Immature natural killer cell (primary cell): ENCODE measurements at regions not wholly inside any gene's neighbourhood (a gene's known extent, or its start where the extent isn't known, plus 50 kb on each side); places are given as distances from the start of the nearest gene placed in this dataset.

Source experiments
- DNase-seq, 3 donors: peaks; one replicate each; pipeline ENCODE4 v3.0.0; 2022; ENCODE audit warnings: mixed read lengths in 1 of 3
- H3K27ac Mint-ChIP-seq, 6 donors: one replicate each; pipeline ENCODE4 v1.8.0; 2020; ENCODE audit warnings: mixed read lengths in 6 of 6, mild to moderate bottlenecking in 5 of 6, inconsistent platforms in 4 of 6, moderate library complexity in 3 of 6
- H3K27me3 Mint-ChIP-seq, 3 donors: one replicate each; pipeline ENCODE4 v1.8.0; 2020 to 2021; ENCODE audit warnings: low read depth in 3 of 3, mild to moderate bottlenecking in 3 of 3, mixed read lengths in 3 of 3, moderate library complexity in 3 of 3, inconsistent platforms in 1 of 3
- H3K36me3 Mint-ChIP-seq, 3 donors: one replicate each; pipeline ENCODE4 v1.8.0; 2020; ENCODE audit warnings: mixed read lengths in 3 of 3, inconsistent platforms in 2 of 3, mild to moderate bottlenecking in 2 of 3
- H3K4me1 Mint-ChIP-seq, 2 donors: one replicate each; pipeline ENCODE4 v1.8.0; 2020; ENCODE audit warnings: inconsistent platforms in 2 of 2, mild to moderate bottlenecking in 2 of 2, mixed read lengths in 2 of 2, moderate library complexity in 1 of 2
- H3K4me3 Mint-ChIP-seq, 5 donors: one replicate each; pipeline ENCODE4 v1.8.0; 2020; ENCODE audit warnings: mild to moderate bottlenecking in 5 of 5, mixed read lengths in 5 of 5, inconsistent platforms in 3 of 5, moderate library complexity in 3 of 5
- H3K9me3 Mint-ChIP-seq, 6 donors: one replicate each; pipeline ENCODE4 v1.8.0; 2020; ENCODE audit warnings: mild to moderate bottlenecking in 6 of 6, mixed read lengths in 6 of 6, inconsistent platforms in 4 of 6, moderate library complexity in 3 of 6

DNA sequence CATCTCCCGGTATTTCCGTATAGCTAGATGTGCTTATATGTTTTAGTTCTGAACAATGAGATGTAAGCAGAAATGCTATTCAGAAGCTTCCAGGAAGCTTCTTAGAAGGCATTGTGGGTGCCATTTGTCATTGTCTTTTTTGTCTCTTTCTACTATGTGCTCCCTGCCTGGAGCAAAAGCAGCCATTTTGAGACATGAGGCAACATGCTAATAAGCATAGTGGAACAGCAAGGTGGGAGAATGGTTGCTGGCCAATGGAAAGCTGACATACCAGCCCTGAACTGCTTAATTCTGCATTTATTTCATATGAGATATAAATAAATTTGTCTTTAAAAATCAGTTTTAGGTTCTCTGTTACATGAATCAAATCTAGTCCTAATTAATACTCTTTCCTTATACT lies 299.7 kb downstream of the LMO7 start:
- no peaks in the 10 kb centered on the region for H3K36me3 Mint-ChIP-seq
- no peak overlapping the region for H3K4me3 Mint-ChIP-seq
- peaks cover 0 to 2% (median 0%) of the 10 kb centered on the region in 3 donors for H3K27me3 Mint-ChIP-seq
- peaks cover 0 to 5% (median 0%) of the 10 kb centered on the region in 6 donors for H3K9me3 Mint-ChIP-seq
- DNase-seq = no peak
- H3K27ac Mint-ChIP-seq = no peak overlapping the region
- no peaks in the 10 kb centered on the region for H3K4me1 Mint-ChIP-seq

DNA sequence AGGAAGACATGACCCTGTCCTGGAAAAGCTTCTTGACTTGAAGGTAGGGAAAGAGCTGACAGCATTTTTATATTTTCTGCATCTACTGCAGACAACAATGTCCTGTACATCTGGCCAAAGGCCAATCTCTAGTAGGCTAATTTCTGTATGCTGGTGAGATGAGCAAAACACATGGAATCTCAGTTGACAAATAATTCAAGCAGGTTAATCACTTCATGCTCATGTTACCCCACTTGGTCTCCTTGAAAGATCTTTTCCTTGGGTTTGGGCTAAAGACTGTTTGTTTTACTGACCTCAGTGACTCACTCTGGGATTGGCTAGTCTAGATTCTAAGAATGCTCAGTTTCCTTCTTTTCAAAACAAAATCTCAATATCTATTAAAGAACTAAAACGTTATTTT lies 298.8 kb downstream of the LMO7 start:
- Mint-ChIP-seq H3K27me3 (peaks cover 0 to 2% (median 0%) of the 10 kb centered on the region in 3 donors), H3K27ac (no peak overlapping the region), H3K36me3 (no peaks in the 10 kb centered on the region), H3K4me1 (no peaks in the 10 kb centered on the region), H3K9me3 (peaks cover 0 to 2% (median 0%) of the 10 kb centered on the region in 6 donors), H3K4me3 (no peak overlapping the region)
- no peak for DNase-seq

DNA sequence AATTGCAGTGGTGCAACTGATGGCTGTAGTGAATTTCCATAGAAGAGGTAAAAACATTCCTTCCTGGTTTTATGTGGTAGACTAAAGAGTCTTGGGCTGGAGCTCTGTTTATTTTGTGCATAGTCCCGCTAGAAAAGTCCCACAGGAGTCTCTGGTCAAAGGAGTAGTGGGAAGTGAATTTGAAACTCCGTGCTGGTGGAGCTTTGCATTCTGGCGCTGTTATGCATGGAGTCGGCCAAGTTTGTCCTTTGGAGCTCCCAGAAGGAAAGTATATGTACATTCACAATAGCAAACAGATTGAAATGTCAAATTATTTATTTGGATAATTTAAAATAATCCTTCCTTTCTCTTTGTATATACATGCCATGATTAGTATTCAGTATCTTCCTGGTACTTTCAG lies 296.5 kb downstream of the LMO7 start:
- no peaks in the 10 kb centered on the region for H3K4me1 Mint-ChIP-seq
- H3K27ac Mint-ChIP-seq = no peak overlapping the region
- no peaks in the 10 kb centered on the region for H3K27me3 Mint-ChIP-seq
- H3K36me3 Mint-ChIP-seq = no peaks in the 10 kb centered on the region
- H3K4me3 Mint-ChIP-seq = no peak overlapping the region
- H3K9me3 Mint-ChIP-seq = peaks cover 0 to 2% (median 0%) of the 10 kb centered on the region in 6 donors
- no peak for DNase-seq

DNA sequence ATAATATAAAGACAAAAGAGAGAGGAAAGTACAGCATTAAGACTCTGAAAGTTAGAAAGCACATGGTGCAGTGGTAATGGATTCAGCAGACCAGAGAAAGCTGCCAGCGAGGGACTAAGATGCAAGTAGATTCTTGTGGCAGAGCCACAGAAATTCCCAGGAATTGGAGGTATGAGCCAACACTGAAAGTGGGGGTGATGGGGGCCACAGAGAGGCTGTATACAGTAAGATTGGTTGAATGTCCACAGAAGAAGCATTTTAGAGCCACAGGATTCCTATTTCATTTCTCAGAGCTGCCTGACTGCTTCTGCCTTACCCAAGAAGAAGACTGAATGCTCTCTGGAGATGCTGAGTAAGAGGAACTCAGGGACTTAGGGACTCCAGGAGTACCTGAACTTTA lies 295.0 kb downstream of the LMO7 start:
- Mint-ChIP-seq H3K4me1 (no peaks in the 10 kb centered on the region), H3K4me3 (no peak overlapping the region), H3K27ac (no peak overlapping the region), H3K9me3 (peaks cover 0 to 4% (median 0%) of the 10 kb centered on the region in 6 donors), H3K27me3 (no peaks in the 10 kb centered on the region), H3K36me3 (no peaks in the 10 kb centered on the region)
- DNase-seq = no peak

DNA sequence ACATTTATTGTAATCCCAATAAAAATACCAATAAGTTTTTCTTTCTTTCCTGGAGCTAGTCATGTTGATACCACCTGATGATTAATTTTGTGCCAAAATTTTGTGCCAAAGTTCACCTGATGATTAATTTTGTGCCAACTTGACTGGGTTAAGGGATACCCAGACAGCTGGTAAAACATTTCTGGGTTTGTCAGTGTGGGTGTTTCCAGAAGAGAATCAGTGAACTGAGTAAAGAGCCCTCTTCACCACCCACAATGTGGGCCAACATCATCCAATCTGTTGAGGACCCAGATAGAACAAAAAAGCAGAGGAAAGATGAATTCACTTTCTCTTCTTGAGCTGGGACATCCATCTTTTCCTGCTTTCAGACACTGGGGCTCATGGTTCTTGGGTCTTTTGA lies 292.9 kb downstream of the LMO7 start:
- Mint-ChIP-seq H3K36me3 (no peaks in the 10 kb centered on the region), H3K4me3 (no peak overlapping the region), H3K27me3 (peaks cover 0 to 3% (median 0%) of the 10 kb centered on the region in 3 donors), H3K4me1 (no peaks in the 10 kb centered on the region), H3K27ac (no peak overlapping the region), H3K9me3 (peaks cover 0 to 4% (median 0%) of the 10 kb centered on the region in 6 donors)
- no peak for DNase-seq

DNA sequence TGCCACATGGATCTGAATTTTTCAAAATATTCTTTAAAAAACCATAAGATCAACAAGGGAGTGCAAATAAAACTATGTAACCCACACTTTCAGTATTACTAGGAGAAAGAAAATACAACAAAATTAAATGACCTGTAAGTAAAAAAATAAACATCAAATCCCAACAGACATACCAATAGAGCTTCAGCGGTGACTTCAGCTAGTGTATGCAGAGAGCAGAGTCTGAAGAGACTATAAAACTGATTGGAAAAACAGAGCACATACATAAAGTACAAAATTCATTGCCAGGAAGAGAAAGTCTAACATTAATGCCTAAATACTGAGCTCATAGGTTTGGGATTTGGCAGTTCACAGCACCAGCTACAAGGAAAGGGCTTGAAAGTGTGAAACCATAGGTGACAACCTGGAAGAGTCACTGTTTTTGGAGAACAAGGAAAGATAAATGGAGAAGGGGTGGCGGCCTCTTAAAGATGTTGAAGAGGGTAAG lies 291.1 kb downstream of the LMO7 start:
- no peaks in the 10 kb centered on the region for H3K36me3 Mint-ChIP-seq
- peaks cover 0 to 3% (median 0%) of the 10 kb centered on the region in 6 donors for H3K9me3 Mint-ChIP-seq
- H3K4me1 Mint-ChIP-seq = no peaks in the 10 kb centered on the region
- DNase-seq = no peak
- peaks cover 0 to 7% (median 0%) of the 10 kb centered on the region in 3 donors for H3K27me3 Mint-ChIP-seq
- no peak overlapping the region for H3K4me3 Mint-ChIP-seq
- no peak overlapping the region for H3K27ac Mint-ChIP-seq

DNA sequence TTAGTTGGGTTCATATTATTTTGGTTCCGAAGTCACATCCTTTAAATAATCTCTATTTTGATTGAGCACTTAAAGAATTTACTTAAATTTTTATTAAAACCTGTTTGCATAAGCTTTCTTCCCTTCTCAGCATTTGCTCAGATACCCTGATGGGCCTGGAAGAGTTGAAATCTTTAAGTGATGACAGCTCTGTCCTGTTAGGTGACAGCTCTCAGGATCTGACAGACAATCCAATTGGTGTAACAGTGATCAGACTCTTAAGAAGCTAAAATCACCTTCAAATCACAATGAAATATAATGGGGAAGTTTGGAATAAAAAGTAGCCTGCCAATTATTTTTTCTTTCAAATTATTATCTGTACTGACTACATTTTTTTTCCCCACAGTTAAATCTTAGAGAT lies 284.4 kb downstream of the LMO7 start:
- no peak overlapping the region for H3K4me3 Mint-ChIP-seq
- peaks cover 0 to 7% (median 2%) of the 10 kb centered on the region in 3 donors for H3K27me3 Mint-ChIP-seq
- no peaks in the 10 kb centered on the region for H3K9me3 Mint-ChIP-seq
- DNase-seq = no peak
- no peaks in the 10 kb centered on the region for H3K36me3 Mint-ChIP-seq
- no peak overlapping the region for H3K27ac Mint-ChIP-seq
- H3K4me1 Mint-ChIP-seq = no peaks in the 10 kb centered on the region

DNA sequence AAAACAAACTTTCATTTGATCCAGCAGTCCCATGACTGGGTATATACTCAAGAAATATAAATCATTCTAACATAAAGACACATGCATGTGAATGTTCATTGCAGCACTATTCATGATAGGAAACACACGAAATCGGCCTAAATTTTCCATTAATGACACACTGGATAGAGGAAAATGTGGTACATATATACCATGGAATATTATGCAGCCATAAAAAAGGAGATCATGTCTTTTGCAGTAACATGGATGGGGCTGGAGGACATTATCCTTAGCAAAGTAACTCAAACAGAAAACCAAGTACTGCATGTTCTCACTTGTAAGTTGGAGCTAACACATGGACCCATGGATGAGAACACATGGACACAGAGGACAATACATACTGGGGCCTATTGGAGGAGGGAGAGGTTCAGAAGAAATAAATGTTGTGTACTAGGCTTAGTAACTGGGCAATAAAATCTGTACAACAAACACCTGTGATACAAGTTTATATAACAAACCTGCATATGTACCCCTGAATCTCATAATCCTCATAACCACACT lies 283.6 kb downstream of the LMO7 start:
- no peaks in the 10 kb centered on the region for H3K9me3 Mint-ChIP-seq
- no peak overlapping the region for H3K27ac Mint-ChIP-seq
- H3K4me3 Mint-ChIP-seq = no peak overlapping the region
- no peaks in the 10 kb centered on the region for H3K4me1 Mint-ChIP-seq
- H3K36me3 Mint-ChIP-seq = no peaks in the 10 kb centered on the region
- peaks cover 0 to 3% (median 2%) of the 10 kb centered on the region in 3 donors for H3K27me3 Mint-ChIP-seq
- no peak for DNase-seq

DNA sequence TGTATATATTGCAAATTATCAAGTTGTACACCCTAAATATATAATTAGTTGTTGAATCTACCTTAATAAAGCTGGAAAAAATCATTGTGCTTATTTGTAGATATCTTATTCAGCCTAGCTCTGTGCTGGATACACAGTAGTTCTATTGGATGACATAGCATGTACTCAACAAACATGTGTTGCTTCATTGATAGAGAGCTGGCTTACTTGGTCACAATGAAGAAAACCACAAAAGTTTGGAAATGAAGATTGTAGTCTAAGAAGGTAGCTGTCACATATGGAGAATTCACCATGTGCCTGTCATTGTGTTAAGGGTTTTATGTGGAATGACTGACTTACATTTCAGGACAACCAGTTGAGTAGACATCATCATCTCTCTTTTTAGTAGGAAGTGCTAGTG lies 278.9 kb downstream of the LMO7 start:
- Mint-ChIP-seq H3K27ac (no peak overlapping the region), H3K4me1 (no peaks in the 10 kb centered on the region), H3K9me3 (peaks cover 0 to 2% (median 0%) of the 10 kb centered on the region in 6 donors), H3K36me3 (no peaks in the 10 kb centered on the region), H3K27me3 (peaks cover 0 to 2% (median 0%) of the 10 kb centered on the region in 3 donors), H3K4me3 (no peak overlapping the region)
- no peak for DNase-seq

DNA sequence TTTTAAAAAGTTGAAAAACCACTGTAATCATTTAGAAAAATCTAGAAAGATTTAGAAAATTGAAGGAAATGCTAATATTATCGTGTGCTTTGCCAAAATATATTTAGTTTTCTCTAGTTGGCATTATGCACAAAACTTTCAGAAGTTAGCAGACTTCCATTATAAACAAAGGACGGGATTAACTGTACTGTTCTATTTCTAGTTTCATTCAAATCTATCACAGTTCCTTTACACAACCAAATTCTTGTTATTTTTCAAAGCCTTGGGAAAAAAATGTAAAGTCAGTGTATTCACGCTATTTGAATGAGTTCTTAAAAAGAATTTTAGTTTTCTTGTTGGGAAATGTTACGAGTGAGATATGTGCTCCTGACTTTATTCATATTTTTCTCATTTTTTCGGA lies 277.8 kb downstream of the LMO7 start:
- no peaks in the 10 kb centered on the region for H3K36me3 Mint-ChIP-seq
- H3K27ac Mint-ChIP-seq = no peak overlapping the region

DNA sequence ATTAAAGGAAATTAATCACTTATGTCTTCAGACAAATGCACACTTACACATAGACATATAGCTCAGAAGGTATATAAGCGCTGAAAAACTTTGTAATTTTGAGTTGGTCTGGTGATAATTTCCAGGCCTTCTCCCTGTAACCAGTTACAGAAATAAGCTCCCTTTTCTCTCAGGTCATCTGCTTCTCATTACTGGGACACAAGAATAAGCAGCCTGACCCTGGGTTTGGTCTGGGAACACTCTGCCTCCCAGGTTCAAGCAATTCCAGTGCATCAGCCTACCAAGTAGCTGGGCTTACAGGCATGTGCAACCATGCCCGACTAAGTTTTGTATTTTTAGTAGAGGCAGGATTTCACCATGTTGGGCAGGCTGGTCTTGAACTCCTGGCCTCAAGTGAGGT lies 274.5 kb downstream of the LMO7 start:
- DNase-seq = no peak
- Mint-ChIP-seq H3K9me3 (peaks cover 0 to 3% (median 0%) of the 10 kb centered on the region in 6 donors), H3K27ac (no peak overlapping the region), H3K4me3 (no peak overlapping the region), H3K36me3 (no peaks in the 10 kb centered on the region), H3K4me1 (no peaks in the 10 kb centered on the region), H3K27me3 (no peaks in the 10 kb centered on the region)

More for the DNA sequence above, 277.8 kb downstream of the LMO7 start:
- Mint-ChIP-seq H3K27me3 (no peaks in the 10 kb centered on the region), H3K9me3 (peaks cover 0 to 2% (median 0%) of the 10 kb centered on the region in 6 donors), H3K4me3 (no peak overlapping the region), H3K4me1 (no peaks in the 10 kb centered on the region)
- DNase-seq = no peak
